K562 (cell line): ENCODE measurements at regions not wholly inside any gene's neighbourhood (a gene's known extent, or its start where the extent isn't known, plus 50 kb on each side); places are given as distances from the start of the nearest gene placed in this dataset.
A peak's percentile ranks its signal among the peaks of the same experiment; 100 is the strongest.

ENCODE experiments used
- ATAC-seq: fragments of 200-7000 bp; cut with Tn5 transposase; 3 replicates; pipeline ENCODE4 v1.9.1; 2020; ENCODE audit warnings: moderate library complexity
- BruUV-seq: library from RNA; stranded (reverse); fragments of 400-500 nt; replicated peaks from 2 replicates; lab custom pipeline; 2021; lab: Mats Ljungman, UMichigan
- CTCF ChIA-PET: fragments of 300-600 bp; formaldehyde crosslinking; extraction: SDS; loops from one replicate; lab custom pipeline; 2021; ENCODE audit warnings: low intra/inter-chr PET ratio; lab: Yijun Ruan, JAX
- POLR2A ChIA-PET: fragments of 300-600, 350-650 bp; sonication (Branson Sonifier 250); formaldehyde crosslinking; extraction: SDS; loops from one replicate; lab custom pipeline; 2021; ENCODE audit warnings: antibody characterized with exemption, inconsistent platforms; lab: Yijun Ruan, JAX
- DNase-seq, 4 experiments: peaks; one replicate each; pipeline versions ENCODE4 v3.0.0 to v3.0.0-alpha.2; 2011 to 2018; ENCODE audit warnings: low spot score in 3 of 4, mixed read lengths in 3 of 4; ENCODE audit errors: extremely low read depth in 1 of 4
- FAIRE-seq: peaks from 2 replicates; lab custom pipeline; 2011; peaks lifted over from hg19 to GRCh38; lab: Jason Lieb, UNC
- H2AFZ ChIP-seq: 2 replicates; pipeline ENCODE4 v1.6.0; 2011; ENCODE audit warnings: low read depth, low read length, control low read depth, inconsistent platforms
- H3K27ac ChIP-seq: fragments of 200-600 bp; 3 replicates; pipeline ENCODE4 v1.8.0; 2011; ENCODE audit warnings: low read depth, mild to moderate bottlenecking, control low read depth, inconsistent platforms, low read length, moderate library complexity, mixed read lengths; ENCODE audit errors: extremely low read depth
- H3K27me3 ChIP-seq, 2 experiments: fragments of 300-600 bp in 1 of 2; 2 replicates in 1 of 2; 3 replicates in 1 of 2; pipeline versions ENCODE4 v1.6.0 to v1.8.0; 2011; ENCODE audit warnings: inconsistent platforms in 2 of 2, low read length in 2 of 2, mild to moderate bottlenecking in 1 of 2, mixed read lengths in 1 of 2, moderate library complexity in 1 of 2; ENCODE audit not compliant: control insufficient read depth in 2 of 2, insufficient read depth in 2 of 2
- H3K36me3 ChIP-seq: fragments of 300-600 bp; 3 replicates; pipeline ENCODE4 v1.8.0; 2011; ENCODE audit warnings: mild to moderate bottlenecking, low read length, inconsistent platforms; ENCODE audit not compliant: control insufficient read depth, insufficient read depth
- H3K4me1 ChIP-seq, 2 experiments: fragments of 200-600 bp in 1 of 2; replicated peaks in 1 of 2; 2 replicates in 1 of 2; 3 replicates in 1 of 2; pipeline versions ENCODE4 v1.5.1 to v1.8.0; 2011; ENCODE audit warnings: inconsistent platforms in 2 of 2, low read length in 2 of 2, mild to moderate bottlenecking in 1 of 2, mixed read lengths in 1 of 2, moderate library complexity in 1 of 2; ENCODE audit not compliant: control insufficient read depth in 2 of 2, insufficient read depth in 2 of 2
- H3K4me2 ChIP-seq: 2 replicates; pipeline ENCODE4 v1.6.1; 2011; ENCODE audit warnings: low read length, control low read depth, inconsistent platforms, mixed read lengths; ENCODE audit not compliant: insufficient read depth
- H3K4me3 ChIP-seq: fragments of 200-600 bp; sonication (generic), shearing (Covaris generic); 2 replicates; pipeline ENCODE4 v1.5.1; 2016; ENCODE audit warnings: control low read depth, inconsistent platforms
- H3K79me2 ChIP-seq: fragments of 200-600 bp; 3 replicates; pipeline ENCODE4 v1.8.0; 2011; ENCODE audit warnings: low read length, inconsistent platforms; ENCODE audit not compliant: control insufficient read depth, insufficient read depth
- H3K9ac ChIP-seq, 2 experiments: 2 replicates each; pipeline versions ENCODE4 v1.6.0 to v1.6.1; 2011; ENCODE audit warnings: low read depth in 2 of 2, low read length in 2 of 2, control low read depth in 1 of 2, inconsistent platforms in 1 of 2, mild to moderate bottlenecking in 1 of 2, mixed read lengths in 1 of 2; ENCODE audit not compliant: insufficient read depth in 1 of 2
- H3K9me1 ChIP-seq: one replicate; pipeline ENCODE4 v1.6.0; 2011; ENCODE audit warnings: inconsistent platforms, mild to moderate bottlenecking, low read length, moderate library complexity; ENCODE audit not compliant: control insufficient read depth, insufficient read depth
- H3K9me3 ChIP-seq: replicated peaks from 2 replicates; pipeline ENCODE4 v1.5.1; 2011; ENCODE audit warnings: low read depth, low read length, inconsistent platforms; ENCODE audit not compliant: control insufficient read depth, insufficient read depth
- H4K20me1 ChIP-seq: replicated peaks from 2 replicates; pipeline ENCODE4 v1.6.1; 2011; ENCODE audit warnings: low read length, inconsistent platforms, mixed read lengths; ENCODE audit not compliant: control insufficient read depth, insufficient read depth
- CHD7 ChIP-seq: fragments of 200-600 bp; sonication (generic); IDR thresholded peaks from one replicate; pipeline ENCODE4 v1.6.1; 2012; ENCODE audit warnings: mild to moderate bottlenecking, low read depth, low read length, inconsistent platforms
- E2F6 ChIP-seq, 2 experiments: IDR thresholded peaks; 2 replicates each; pipeline ENCODE4 v1.6.1; 2011; ENCODE audit warnings: borderline replicate concordance in 1 of 2, control low read depth in 1 of 2, low read depth in 1 of 2, low read length in 1 of 2, mild to moderate bottlenecking in 1 of 2, mixed read lengths in 1 of 2, moderate library complexity in 1 of 2; ENCODE audit not compliant: insufficient read depth in 1 of 2, insufficient read length in 1 of 2, poor library complexity in 1 of 2, severe bottlenecking in 1 of 2; ENCODE audit errors: extremely low read depth in 1 of 2
- FOXA3 ChIP-seq, 2 experiments: fragments of 450-650 bp in 1 of 2; sonication (generic) in 1 of 2; formaldehyde crosslinking; IDR thresholded peaks in 1 of 2; conservative IDR thresholded peaks in 1 of 2; 2 replicates each; pipeline versions ENCODE4 v1.4.0 to v1.8.0; 2020 to 2022; ENCODE audit warnings: mild to moderate bottlenecking in 2 of 2, missing genetic modification reagents in 1 of 2
- ZC3H4 ChIP-seq: sonication (generic); formaldehyde crosslinking; IDR thresholded peaks from 2 replicates; pipeline ENCODE4 v1.9.0; 2021; ENCODE audit warnings: missing genetic modification reagents, borderline replicate concordance
- WGBS: fragments of 100-300 bp; shearing (Covaris generic); methylation state at CpG from one replicate; pipeline ENCODE4 v1.1.6; 2016; ENCODE audit warnings: low coverage, mixed read lengths; ENCODE audit not compliant: insufficient coverage; ENCODE audit errors: missing lambda C conversion rate; 5-methylcytosine and 5-hydroxymethylcytosine counted together
- in situ Hi-C: fragments of 300-500 bp; cut with MboI; formaldehyde crosslinking; loops from 4 replicates; pipeline ENCODE4 v1.15.0; 2018; ENCODE audit warnings: inconsistent platforms, mixed read lengths
- intact Hi-C: fragments of 100-400 bp; cut with micrococcal nuclease; formaldehyde crosslinking; loops from 2 replicates; pipeline ENCODE4 v1.14.2; 2022

- TF ChIP-seq E2F6 (IDR thresholded peaks at IDR 0.05; ENCODE audit: borderline replicate concordance in 1 of 2, extremely low read depth in 1 of 2, insufficient read depth in 1 of 2, insufficient read length in 1 of 2, low read depth in 1 of 2, low read length in 1 of 2, poor library complexity in 1 of 2, severe bottlenecking in 1 of 2) (peak in 1 of 2 experiments; percentile 11), ZC3H4 (no peak), FOXA3 (CRISPR knock-in tag; conservative IDR thresholded peaks at IDR 0.05 in 1 of 2, IDR thresholded peaks at IDR 0.05 in 1 of 2) (no peak)
These were observed 56.6 kb upstream of the BCOR start (continued) for GRCh38 chrX:40154250-40154852.

- Histone ChIP-seq H3K4me2 (peak overlapping the region; percentile 76), H3K4me1 (peaks cover 34 to 83% of the 10 kb centered on the region in 2 experiments), H3K79me2 (peaks cover 56% of the 10 kb centered on the region), H3K9me3 (no peaks in the 10 kb centered on the region), H4K20me1 (no peaks in the 10 kb centered on the region), H3K27me3 (no peaks in the 10 kb centered on the region), H3K9me1 (no peaks in the 10 kb centered on the region), H3K36me3 (peaks cover 6% of the 10 kb centered on the region; the same call in 1 of the 3 replicates), H3K27ac (peak overlapping the region; percentile 97), H3K9ac (peak overlapping the region; percentile 79 to 89), H3K4me3 (peak overlapping the region; percentile 45), H2AFZ (no peak overlapping the region)
- POLR2A ChIA-PET = interaction anchor here (0.6 to 3.5 kb wide), 12 partner anchors 12 to 107 kb away, joined by 3 to 19 read pairs (median 4); partner anchors contain the start of gene BCOR
- ATAC-seq (peak; percentile 37), FAIRE-seq (no peak), DNase-seq (peak; percentile 64 to 75 (median 67))
- no TSS peak for BruUV-seq
- CTCF ChIA-PET = no interaction called here
- 5% methylated on average over 25 of the region's 70 CpGs for WGBS
- intact Hi-C loops = loop anchor here (2.0 kb wide), 2 partner anchors 15 to 47 kb away; no protein-coding TSS in a partner anchor
- in situ Hi-C loops = loop anchor here (10.0 kb wide), 1 partner anchor 49 kb away; no protein-coding TSS in a partner anchor
- no peak for TF ChIP-seq CHD7
These were observed 55.8 kb upstream of the BCOR start for GRCh38 chrX:40153345-40154249.
